HG03095 (cell line): ENCODE measurements at regions not wholly inside any gene's neighbourhood (a gene's known extent, or its start where the extent isn't known, plus 50 kb on each side); places are given as distances from the start of the nearest gene placed in this dataset.

Experiments used
- ATAC-seq: cut with Tn5 transposase; IDR thresholded peaks from one replicate; pipeline ENCODE4 v1.9.1; 2021; ENCODE audit warnings: moderate library complexity; ENCODE audit not compliant: unreplicated experiment

GRCh38 chr10:31614611-31615010 is 295.6 kb downstream of the ZEB1 start:
- no peak for ATAC-seq

- ATAC-seq: no peak
Measured at GRCh38 chr10:31612082-31612481, 293.1 kb downstream of the ZEB1 start.

GRCh38 chr10:31611161-31611560 is 292.1 kb downstream of the ZEB1 start:
- ATAC-seq: no peak

GRCh38 chr10:31607481-31607880 is 288.5 kb downstream of the ZEB1 start:
- ATAC-seq: no peak

GRCh38 chr10:31606841-31607240 is 287.8 kb downstream of the ZEB1 start:
- no peak for ATAC-seq

GRCh38 chr10:31605861-31606525 is 287.0 kb downstream of the ZEB1 start:
- ATAC-seq: no peak

- ATAC-seq: no peak
Measured at GRCh38 chr10:31605426-31605825, 286.4 kb downstream of the ZEB1 start.

GRCh38 chr10:31604646-31605170 is 285.7 kb downstream of the ZEB1 start:
- ATAC-seq: no peak

GRCh38 chr10:31604096-31604495 is 285.1 kb downstream of the ZEB1 start:
- no peak for ATAC-seq

- ATAC-seq: peak; percentile 97
Measured at GRCh38 chr10:31603235-31604087, 284.4 kb downstream of the ZEB1 start.

- no peak for ATAC-seq
Measured at GRCh38 chr10:31602541-31603234, 283.7 kb downstream of the ZEB1 start.

GRCh38 chr10:31601136-31601535 is 282.1 kb downstream of the ZEB1 start:
- no peak for ATAC-seq

- no peak for ATAC-seq
Measured at GRCh38 chr10:31599626-31600504, 280.8 kb downstream of the ZEB1 start.

GRCh38 chr10:31596765-31597164 is 277.7 kb downstream of the ZEB1 start:
- ATAC-seq: no peak

GRCh38 chr10:31595992-31596391 is 277.0 kb downstream of the ZEB1 start:
- ATAC-seq: no peak

GRCh38 chr10:31594347-31594873 is 275.4 kb downstream of the ZEB1 start:
- no peak for ATAC-seq

GRCh38 chr10:31593124-31593523 is 274.1 kb downstream of the ZEB1 start:
- ATAC-seq: no peak

GRCh38 chr10:31591569-31591968 is 272.6 kb downstream of the ZEB1 start:
- ATAC-seq: no peak

- no peak for ATAC-seq
Measured at GRCh38 chr10:31590023-31590800, 271.2 kb downstream of the ZEB1 start.

- ATAC-seq: no peak
Measured at GRCh38 chr10:31587691-31588090, 268.7 kb downstream of the ZEB1 start.
